HG02981 (cell line): ENCODE measurements at regions not wholly inside any gene's neighbourhood (a gene's known extent, or its start where the extent isn't known, plus 50 kb on each side); places are given as distances from the start of the nearest gene placed in this dataset.

Experiments
- ATAC-seq: cut with Tn5 transposase; IDR thresholded peaks from one replicate; pipeline ENCODE4 v1.9.1; 2021; ENCODE audit warnings: mild to moderate bottlenecking, moderate library complexity; ENCODE audit not compliant: unreplicated experiment

GRCh38 chr3:83734656-83735055 is 1224.1 kb upstream of the CADM2 start:
- no peak for ATAC-seq

- ATAC-seq: no peak
Measured at GRCh38 chr3:83738202-83738601, 1220.6 kb upstream of the CADM2 start.

- no peak for ATAC-seq
Measured at GRCh38 chr3:83740504-83740903, 1218.3 kb upstream of the CADM2 start.

- no peak for ATAC-seq
Measured at GRCh38 chr3:83765956-83766355, 1192.8 kb upstream of the CADM2 start.

GRCh38 chr3:83769791-83770663 is 1188.8 kb upstream of the CADM2 start:
- ATAC-seq: no peak

- ATAC-seq: no peak
Measured at GRCh38 chr3:83770664-83771402, 1188.0 kb upstream of the CADM2 start.

GRCh38 chr3:83802801-83803200 is 1156.0 kb upstream of the CADM2 start:
- no peak for ATAC-seq

- ATAC-seq: no peak
Measured at GRCh38 chr3:83807511-83807910, 1151.3 kb upstream of the CADM2 start.

GRCh38 chr3:83813176-83813575 is 1145.6 kb upstream of the CADM2 start:
- ATAC-seq: no peak

GRCh38 chr3:83816653-83817052 is 1142.1 kb upstream of the CADM2 start:
- no peak for ATAC-seq

- ATAC-seq: no peak
Measured at GRCh38 chr3:83821506-83821905, 1137.3 kb upstream of the CADM2 start.

- ATAC-seq: no peak
Measured at GRCh38 chr3:83823095-83823494, 1135.7 kb upstream of the CADM2 start.

- ATAC-seq: no peak
Measured at GRCh38 chr3:83835040-83835439, 1123.7 kb upstream of the CADM2 start.

- no peak for ATAC-seq
Measured at GRCh38 chr3:83842511-83842910, 1116.3 kb upstream of the CADM2 start.

- ATAC-seq: no peak
Measured at GRCh38 chr3:83843716-83844115, 1115.1 kb upstream of the CADM2 start.

GRCh38 chr3:83849106-83849730 is 1109.6 kb upstream of the CADM2 start:
- no peak for ATAC-seq

- no peak for ATAC-seq
Measured at GRCh38 chr3:83863380-83863779, 1095.4 kb upstream of the CADM2 start.

- no peak for ATAC-seq
Measured at GRCh38 chr3:83868909-83869567, 1089.8 kb upstream of the CADM2 start.

- no peak for ATAC-seq
Measured at GRCh38 chr3:83873550-83873949, 1085.2 kb upstream of the CADM2 start.

- no peak for ATAC-seq
Measured at GRCh38 chr3:83877910-83878309, 1080.9 kb upstream of the CADM2 start.

GRCh38 chr3:83882701-83883100 is 1076.1 kb upstream of the CADM2 start:
- ATAC-seq: no peak
